Muscle layer of colon (tissue), 2 donors: ENCODE measurements at regions not wholly inside any gene's neighbourhood (a gene's known extent, or its start where the extent isn't known, plus 50 kb on each side); places are given as distances from the start of the nearest gene placed in this dataset.

ENCODE experiments used
- H3K27ac ChIP-seq: one replicate; pipeline ENCODE4 v1.7.0; 2013; ENCODE audit warnings: low read depth, mild to moderate bottlenecking, low read length, moderate library complexity
- H3K27me3 ChIP-seq, 2 donors: one replicate each; pipeline ENCODE4 v1.7.0; 2013; ENCODE audit warnings: low read length in 2 of 2, mild to moderate bottlenecking in 2 of 2; ENCODE audit not compliant: insufficient read depth in 2 of 2, control insufficient read depth in 1 of 2
- H3K36me3 ChIP-seq: one replicate; pipeline ENCODE4 v1.7.0; 2013; ENCODE audit warnings: mild to moderate bottlenecking, low read length; ENCODE audit not compliant: insufficient read depth
- H3K4me1 ChIP-seq: one replicate; pipeline ENCODE4 v1.7.0; 2013; ENCODE audit warnings: mild to moderate bottlenecking, low read length; ENCODE audit not compliant: insufficient read depth
- H3K4me3 ChIP-seq, 2 donors: one replicate each; pipeline ENCODE4 v1.7.0; 2013; ENCODE audit warnings: low read length in 2 of 2, low read depth in 1 of 2, mild to moderate bottlenecking in 1 of 2, moderate library complexity in 1 of 2
- H3K9ac ChIP-seq: one replicate; pipeline ENCODE4 v1.7.0; 2013; ENCODE audit warnings: low read length
- H3K9me3 ChIP-seq: one replicate; pipeline ENCODE4 v1.7.0; 2013; ENCODE audit warnings: mild to moderate bottlenecking, low read length
- donor health status: abdominal sarcoma.
- donor health status: Adenocarcinoma of cecum.

DNA sequence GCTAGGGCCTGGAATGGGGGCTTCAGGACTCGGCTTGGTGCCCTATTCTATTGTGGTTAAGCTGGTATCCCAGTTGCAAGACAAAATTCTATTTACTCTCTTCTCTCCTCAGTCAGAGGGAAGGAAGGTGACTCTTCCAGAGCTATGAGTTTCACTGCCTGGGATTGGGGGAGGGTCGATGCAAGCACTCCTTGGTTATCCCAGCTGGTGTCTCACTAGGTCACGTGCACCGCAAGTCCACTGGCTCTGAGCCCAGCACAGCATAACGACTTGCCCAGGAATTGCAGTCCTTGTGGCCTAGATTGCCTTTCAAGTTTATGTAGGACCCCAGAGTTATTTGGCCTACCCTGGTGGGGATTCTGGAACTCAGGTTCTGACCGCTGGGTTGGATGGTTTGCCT lies 958.8 kb downstream of the IGSF11 start:
- Histone ChIP-seq H3K36me3 (no peaks in the 10 kb centered on the region), H3K27me3 (no peaks in the 10 kb centered on the region), H3K27ac (no peak overlapping the region), H3K4me1 (no peaks in the 10 kb centered on the region), H3K9me3 (no peaks in the 10 kb centered on the region), H3K4me3 (no peak overlapping the region), H3K9ac (no peak overlapping the region)

DNA sequence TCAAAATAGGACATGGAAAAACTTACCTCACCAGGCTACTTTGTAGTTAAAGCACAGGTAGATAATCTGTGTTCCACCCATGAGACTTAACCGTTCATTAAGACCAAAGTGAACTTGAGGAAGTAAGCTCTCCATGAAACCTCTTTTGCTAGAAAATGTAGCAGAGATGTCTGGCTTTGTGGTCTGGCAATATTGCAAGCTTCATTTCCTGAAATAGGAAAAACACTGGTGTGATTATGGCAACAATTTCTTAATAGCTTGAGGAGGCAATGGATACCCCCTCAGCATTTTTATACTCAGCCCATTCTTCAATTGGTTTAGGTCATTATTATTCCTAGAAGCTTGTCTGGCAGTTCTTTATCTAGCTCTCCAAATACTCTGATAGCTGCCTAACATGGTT lies 957.3 kb downstream of the IGSF11 start:
- H3K27me3 ChIP-seq, result no peaks in the 10 kb centered on the region
- no peak overlapping the region for H3K4me3 ChIP-seq
- no peaks in the 10 kb centered on the region for H3K9me3 ChIP-seq
- H3K27ac ChIP-seq, result no peak overlapping the region
- no peak overlapping the region for H3K9ac ChIP-seq
- no peaks in the 10 kb centered on the region for H3K36me3 ChIP-seq
- H3K4me1 ChIP-seq, result no peaks in the 10 kb centered on the region

DNA sequence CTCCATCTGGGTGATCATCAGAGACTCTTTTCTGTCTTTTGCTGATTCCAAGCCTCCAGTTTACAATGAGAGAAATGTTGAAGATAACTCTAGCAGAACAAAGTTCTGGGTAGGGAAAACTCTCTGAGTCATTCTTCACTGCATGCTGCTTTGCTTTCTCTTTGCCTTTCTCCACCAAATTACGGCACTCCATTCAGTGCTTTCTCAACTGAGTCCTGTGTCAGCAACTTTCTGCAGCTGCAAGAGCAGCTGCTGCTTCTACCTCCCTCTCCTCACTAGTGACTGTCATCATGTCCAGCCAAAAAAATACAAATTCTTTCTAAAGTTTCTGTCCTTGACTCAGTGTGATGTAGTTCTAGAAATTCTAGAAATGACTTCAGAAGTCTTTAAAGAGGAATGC lies 953.8 kb downstream of the IGSF11 start:
- Histone ChIP-seq H3K27ac (no peak overlapping the region), H3K36me3 (no peaks in the 10 kb centered on the region), H3K4me1 (no peaks in the 10 kb centered on the region), H3K9me3 (no peaks in the 10 kb centered on the region), H3K9ac (no peak overlapping the region), H3K4me3 (no peak overlapping the region), H3K27me3 (no peaks in the 10 kb centered on the region)

DNA sequence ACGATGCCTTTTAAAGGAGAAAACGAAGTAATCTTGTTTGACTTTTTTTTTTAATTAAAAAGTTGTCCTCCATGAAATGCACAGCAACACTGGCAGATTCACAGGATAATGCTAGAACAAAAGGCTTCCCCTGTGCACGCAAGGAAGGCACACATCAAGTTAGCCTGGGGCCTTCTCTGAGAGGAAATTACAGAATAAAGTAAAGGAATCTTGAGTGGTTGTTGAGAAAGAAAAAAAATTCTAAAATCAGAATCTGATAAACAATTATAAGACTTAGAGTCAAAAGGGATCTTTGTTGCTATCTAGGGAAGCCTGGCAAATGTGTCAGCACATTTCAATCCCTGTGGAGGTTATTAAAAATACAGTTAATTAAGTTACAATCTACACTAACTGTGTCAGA lies 946.0 kb downstream of the IGSF11 start:
- Histone ChIP-seq H3K9ac (no peak overlapping the region), H3K9me3 (no peaks in the 10 kb centered on the region), H3K36me3 (no peaks in the 10 kb centered on the region), H3K4me1 (no peaks in the 10 kb centered on the region), H3K27me3 (no peaks in the 10 kb centered on the region), H3K4me3 (no peak overlapping the region), H3K27ac (no peak overlapping the region)

DNA sequence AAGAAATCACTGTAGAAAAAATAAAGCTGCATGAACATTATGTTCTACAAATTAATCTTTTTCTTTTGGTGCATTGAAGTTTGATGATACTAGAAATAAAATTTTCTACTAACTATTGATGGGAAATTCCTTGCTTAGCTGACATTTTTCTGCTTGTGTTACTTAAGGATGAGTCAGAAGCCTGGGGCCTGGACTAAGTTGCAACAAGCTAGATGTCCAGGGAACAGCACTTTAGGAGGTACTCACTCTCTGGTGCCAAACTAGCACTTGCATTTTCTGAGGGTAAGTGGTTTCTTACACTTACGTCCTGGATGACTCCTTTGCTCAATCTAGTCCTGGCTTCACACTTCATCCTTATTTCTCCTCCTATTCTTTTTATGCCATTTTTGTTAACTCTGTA lies 945.1 kb downstream of the IGSF11 start:
- no peaks in the 10 kb centered on the region for H3K36me3 ChIP-seq
- no peak overlapping the region for H3K4me3 ChIP-seq
- H3K9me3 ChIP-seq, result no peaks in the 10 kb centered on the region
- H3K4me1 ChIP-seq, result no peaks in the 10 kb centered on the region
- H3K9ac ChIP-seq, result no peak overlapping the region
- H3K27ac ChIP-seq, result no peak overlapping the region
- H3K27me3 ChIP-seq, result no peaks in the 10 kb centered on the region

DNA sequence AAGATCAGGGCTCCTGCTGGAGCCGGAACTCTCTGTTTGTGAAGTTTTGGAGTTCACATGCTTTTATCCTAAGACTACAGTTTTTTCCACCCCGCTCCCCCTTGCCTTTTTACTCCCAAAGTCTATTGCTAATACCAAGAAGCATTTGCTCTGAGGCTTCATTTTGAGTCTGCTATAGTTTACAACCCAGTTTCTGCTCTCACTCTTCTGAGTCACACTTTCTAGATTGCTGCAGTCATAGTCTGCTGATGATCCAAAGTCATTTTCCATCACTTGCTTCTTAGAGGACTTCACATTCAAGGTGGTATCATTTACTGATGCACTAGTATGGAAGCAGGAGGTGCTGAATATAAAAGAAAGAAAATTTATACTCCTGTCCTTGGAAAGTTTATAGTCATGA lies 937.4 kb downstream of the IGSF11 start:
- Histone ChIP-seq H3K9me3 (no peaks in the 10 kb centered on the region), H3K36me3 (no peaks in the 10 kb centered on the region), H3K4me3 (no peak overlapping the region), H3K4me1 (no peaks in the 10 kb centered on the region), H3K9ac (no peak overlapping the region), H3K27ac (no peak overlapping the region), H3K27me3 (no peaks in the 10 kb centered on the region)

DNA sequence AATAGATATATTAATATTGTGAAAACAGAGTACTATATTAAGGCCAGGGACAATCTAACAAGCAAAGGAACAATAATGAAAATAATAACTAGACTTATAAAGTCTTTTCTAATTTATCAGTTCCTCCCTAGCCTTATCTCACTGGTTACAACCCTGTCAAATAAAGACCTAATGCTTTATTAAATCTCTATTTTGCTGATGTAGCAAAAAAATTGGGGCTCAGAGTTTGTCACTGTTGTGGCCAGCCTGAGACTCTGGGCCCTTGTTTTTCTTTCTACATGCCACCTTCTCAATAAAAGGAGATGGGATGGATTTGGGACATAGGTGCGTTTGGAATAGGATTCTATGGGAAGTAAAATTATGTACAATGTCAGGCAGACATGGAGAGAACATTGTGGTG lies 937.0 kb downstream of the IGSF11 start:
- Histone ChIP-seq H3K9ac (no peak overlapping the region), H3K27ac (no peak overlapping the region), H3K4me1 (no peaks in the 10 kb centered on the region), H3K27me3 (no peaks in the 10 kb centered on the region), H3K36me3 (no peaks in the 10 kb centered on the region), H3K9me3 (no peaks in the 10 kb centered on the region), H3K4me3 (no peak overlapping the region)

DNA sequence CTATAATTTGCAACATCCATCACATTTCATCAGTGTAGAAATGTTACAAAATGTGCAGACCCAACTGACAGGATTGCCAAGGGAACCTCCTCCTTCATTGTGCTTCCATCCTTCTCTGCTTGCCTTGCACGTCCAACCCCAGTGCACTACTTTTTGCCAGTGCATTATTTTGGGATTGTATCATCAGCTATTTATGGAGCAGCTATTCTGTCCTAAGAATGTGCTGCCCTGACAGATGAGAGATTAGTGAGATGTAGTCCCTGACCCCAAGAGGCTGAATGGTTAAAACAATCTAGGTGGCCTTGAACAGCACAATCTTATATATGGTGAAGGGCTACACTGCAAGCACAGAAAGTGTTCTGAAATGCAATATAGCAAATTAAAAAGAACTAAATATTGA lies 935.8 kb downstream of the IGSF11 start:
- no peaks in the 10 kb centered on the region for H3K4me1 ChIP-seq

DNA sequence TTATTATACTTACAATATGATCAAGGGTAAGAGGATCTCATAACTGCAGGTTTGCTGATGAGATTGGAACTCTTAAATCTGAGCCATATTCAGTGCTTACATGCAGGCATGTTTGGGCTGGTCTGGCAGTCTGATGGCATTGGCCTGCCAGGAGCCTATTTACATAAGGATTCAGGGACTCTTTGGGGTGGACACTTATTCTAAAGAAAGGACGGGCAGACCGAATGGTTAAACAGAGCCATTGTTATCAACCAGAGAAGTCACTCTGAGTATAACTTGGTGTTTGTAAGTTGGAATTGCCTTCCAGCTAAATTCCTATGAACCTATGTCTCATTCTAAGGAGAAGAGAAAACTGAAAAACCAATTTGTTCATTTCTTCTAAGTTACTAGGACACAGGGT lies 932.8 kb downstream of the IGSF11 start:
- Histone ChIP-seq H3K9ac (no peak overlapping the region), H3K27me3 (no peaks in the 10 kb centered on the region), H3K4me1 (no peaks in the 10 kb centered on the region), H3K4me3 (no peak overlapping the region), H3K36me3 (no peaks in the 10 kb centered on the region), H3K27ac (no peak overlapping the region), H3K9me3 (no peaks in the 10 kb centered on the region)

More for the DNA sequence above, 935.8 kb downstream of the IGSF11 start:
- Histone ChIP-seq H3K9ac (no peak overlapping the region), H3K4me3 (no peak overlapping the region), H3K27ac (no peak overlapping the region), H3K9me3 (no peaks in the 10 kb centered on the region), H3K27me3 (no peaks in the 10 kb centered on the region), H3K36me3 (no peaks in the 10 kb centered on the region)

DNA sequence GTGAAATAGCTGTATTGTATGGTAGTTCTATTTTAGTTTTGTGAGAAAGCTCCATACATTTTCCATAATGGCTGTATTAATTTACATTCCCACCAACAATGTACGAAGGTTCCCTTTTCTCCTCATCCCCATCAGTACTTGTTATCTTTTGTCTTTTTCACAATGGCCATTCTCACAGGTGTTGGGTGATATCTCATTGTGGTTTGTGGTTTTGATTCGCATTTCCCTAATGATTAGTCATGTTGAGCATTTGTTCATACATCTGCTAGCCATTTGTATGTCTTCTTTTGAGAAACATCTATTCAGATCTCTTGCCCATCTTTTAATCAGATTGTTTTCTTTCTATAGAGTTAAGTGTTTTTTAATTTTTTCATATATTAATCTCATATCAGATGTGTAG lies 931.9 kb downstream of the IGSF11 start:
- Histone ChIP-seq H3K4me3 (no peak overlapping the region), H3K27me3 (no peaks in the 10 kb centered on the region), H3K9me3 (no peaks in the 10 kb centered on the region), H3K9ac (no peak overlapping the region), H3K36me3 (no peaks in the 10 kb centered on the region), H3K27ac (no peak overlapping the region), H3K4me1 (no peaks in the 10 kb centered on the region)

DNA sequence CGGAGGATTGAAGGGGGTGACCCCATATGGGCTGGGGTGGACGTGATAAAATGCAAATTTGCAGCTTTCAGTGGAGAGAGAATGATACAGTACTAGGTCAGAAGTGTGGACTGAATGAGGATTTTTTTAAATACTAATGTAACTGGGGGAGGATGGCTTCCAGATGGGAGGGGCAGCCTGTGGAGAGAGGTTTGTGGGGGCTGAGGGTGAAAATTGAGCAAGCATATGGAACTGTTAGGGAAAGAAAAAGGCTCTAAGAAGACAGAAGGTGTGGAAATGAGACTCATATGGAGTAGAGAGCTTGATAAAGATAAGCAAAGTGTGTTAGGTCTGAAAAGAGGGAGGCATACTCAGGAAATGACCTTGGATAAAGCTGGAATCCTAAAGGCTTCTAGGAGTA lies 926.4 kb downstream of the IGSF11 start:
- Histone ChIP-seq H3K4me3 (no peak overlapping the region), H3K27me3 (no peaks in the 10 kb centered on the region), H3K36me3 (no peaks in the 10 kb centered on the region), H3K9me3 (no peaks in the 10 kb centered on the region), H3K4me1 (no peaks in the 10 kb centered on the region), H3K27ac (no peak overlapping the region), H3K9ac (no peak overlapping the region)

DNA sequence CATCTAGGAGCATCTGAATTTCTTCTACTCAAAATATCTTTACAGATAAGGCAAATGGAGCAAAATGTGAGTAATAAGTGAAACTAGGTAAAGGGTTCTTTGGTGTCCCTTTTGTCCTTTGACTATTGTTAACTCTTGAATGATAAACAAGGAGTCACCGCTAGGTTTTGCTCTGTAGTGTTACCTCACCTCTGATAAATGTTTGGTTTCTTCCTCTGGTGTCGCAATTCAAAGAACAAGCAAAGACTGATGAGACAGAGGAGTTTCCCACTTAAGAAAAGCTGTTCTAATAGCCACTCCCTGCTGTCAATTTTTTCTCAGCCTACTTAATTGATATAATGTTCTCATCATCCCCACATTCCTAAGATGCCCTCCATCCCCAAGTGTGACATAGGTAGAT lies 925.9 kb downstream of the IGSF11 start:
- H3K4me3 ChIP-seq, result no peak overlapping the region
- no peaks in the 10 kb centered on the region for H3K27me3 ChIP-seq
- H3K9ac ChIP-seq, result no peak overlapping the region
- H3K27ac ChIP-seq, result no peak overlapping the region
- H3K4me1 ChIP-seq, result no peaks in the 10 kb centered on the region
- no peaks in the 10 kb centered on the region for H3K36me3 ChIP-seq
- H3K9me3 ChIP-seq, result no peaks in the 10 kb centered on the region
